ENCODE measurements at regions not wholly inside any gene's neighbourhood (a gene's known extent, or its start where the extent isn't known, plus 50 kb on each side); places are given as distances from the start of the nearest gene placed in this dataset.
A peak's percentile ranks its signal among the peaks of the same experiment; 100 is the strongest.

DNA sequence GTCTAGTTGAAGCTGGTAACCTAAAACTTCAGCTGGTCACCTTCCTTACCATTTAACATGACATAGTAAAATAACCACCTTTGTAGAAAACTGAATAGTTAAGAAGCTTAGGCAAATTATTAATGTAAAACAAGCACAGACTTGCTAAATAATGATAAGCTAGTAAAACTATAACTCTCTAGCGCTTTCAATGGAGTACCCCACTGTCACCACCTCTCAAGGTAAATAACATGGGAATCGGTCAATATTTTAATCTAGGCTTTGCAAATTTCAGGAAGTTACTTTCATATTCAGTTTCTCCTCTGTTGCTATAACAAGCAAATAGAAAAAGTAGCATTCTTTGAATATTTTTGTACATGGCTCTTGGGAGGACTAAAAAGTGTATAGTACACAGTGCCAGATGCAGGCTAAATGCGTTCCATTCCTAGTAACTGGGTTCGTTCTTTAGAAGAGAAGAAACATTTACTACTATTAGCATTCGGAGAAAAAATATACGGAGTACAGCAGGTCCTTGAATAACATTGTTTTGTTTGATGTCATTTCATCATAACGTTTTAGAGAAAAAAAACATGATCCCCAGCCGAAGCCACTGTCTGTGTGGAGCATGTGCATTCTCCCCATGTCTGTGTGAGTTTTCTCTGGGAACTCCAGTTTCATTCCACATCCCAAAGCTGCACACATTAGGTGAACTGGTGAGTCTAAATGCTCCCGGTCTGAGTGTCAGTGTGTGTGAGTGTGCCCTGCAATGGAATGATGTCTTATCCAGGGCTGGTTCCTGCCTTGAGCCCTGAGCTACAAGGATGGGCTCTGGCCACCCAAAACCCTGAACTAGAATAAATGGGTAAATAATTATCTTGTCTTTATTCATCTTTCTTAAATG, 52.5 kb downstream of the EPRS1 start:
- peak; percentile 2 for DNase-seq (ENCODE audit: low read depth)
- no peak overlapping the region for H3K4me3 ChIP-seq (replicated peaks; ENCODE audit: low read depth, low read length)
- TF ChIP-seq CTCF (IDR thresholded peaks at IDR 0.05; ENCODE audit: low read length, missing control alignments), result no peak

DNA sequence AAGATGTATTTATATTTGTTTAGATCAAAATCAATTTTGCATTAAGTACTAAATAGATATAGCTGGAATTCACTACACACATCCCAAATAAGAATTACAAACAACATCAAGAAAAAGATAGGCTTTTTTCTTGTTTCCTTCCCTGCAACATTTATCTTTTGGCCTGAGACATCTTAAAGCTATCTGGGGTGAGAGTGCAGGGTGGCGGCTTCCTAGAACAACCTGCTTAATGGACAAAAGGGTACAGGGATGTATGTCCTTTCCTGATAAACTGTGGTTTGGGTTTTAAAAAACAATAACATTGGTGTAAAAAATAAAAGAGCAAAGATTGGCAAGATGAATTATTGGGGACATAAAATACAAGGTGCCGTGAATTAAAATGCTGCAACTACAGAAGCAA, 54.4 kb downstream of the EPRS1 start:
- TF ChIP-seq CTCF (IDR thresholded peaks at IDR 0.05; ENCODE audit: low read length, missing control alignments), result no peak
- H3K4me3 ChIP-seq (replicated peaks; ENCODE audit: low read depth, low read length), result no peak overlapping the region
- no peak for DNase-seq (ENCODE audit: low read depth)

DNA sequence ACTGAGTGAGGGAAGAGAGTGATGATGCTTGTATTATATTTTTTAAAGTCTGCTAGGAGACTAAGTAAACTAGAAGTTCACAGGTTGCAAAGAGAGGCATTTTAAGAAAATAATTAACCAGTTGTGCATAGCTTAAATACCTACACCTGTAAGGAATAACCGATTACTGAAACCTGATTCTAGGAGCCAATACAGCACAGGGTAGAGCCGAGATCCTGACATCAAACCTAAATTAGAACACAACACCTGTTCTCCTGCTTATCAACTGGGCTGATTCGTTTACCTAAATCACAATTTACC, 54.8 kb downstream of the EPRS1 start:
- no peak for TF ChIP-seq CTCF (IDR thresholded peaks at IDR 0.05; ENCODE audit: low read length, missing control alignments)
- no peak for DNase-seq (ENCODE audit: low read depth)
- no peak overlapping the region for H3K4me3 ChIP-seq (replicated peaks; ENCODE audit: low read depth, low read length)

DNA sequence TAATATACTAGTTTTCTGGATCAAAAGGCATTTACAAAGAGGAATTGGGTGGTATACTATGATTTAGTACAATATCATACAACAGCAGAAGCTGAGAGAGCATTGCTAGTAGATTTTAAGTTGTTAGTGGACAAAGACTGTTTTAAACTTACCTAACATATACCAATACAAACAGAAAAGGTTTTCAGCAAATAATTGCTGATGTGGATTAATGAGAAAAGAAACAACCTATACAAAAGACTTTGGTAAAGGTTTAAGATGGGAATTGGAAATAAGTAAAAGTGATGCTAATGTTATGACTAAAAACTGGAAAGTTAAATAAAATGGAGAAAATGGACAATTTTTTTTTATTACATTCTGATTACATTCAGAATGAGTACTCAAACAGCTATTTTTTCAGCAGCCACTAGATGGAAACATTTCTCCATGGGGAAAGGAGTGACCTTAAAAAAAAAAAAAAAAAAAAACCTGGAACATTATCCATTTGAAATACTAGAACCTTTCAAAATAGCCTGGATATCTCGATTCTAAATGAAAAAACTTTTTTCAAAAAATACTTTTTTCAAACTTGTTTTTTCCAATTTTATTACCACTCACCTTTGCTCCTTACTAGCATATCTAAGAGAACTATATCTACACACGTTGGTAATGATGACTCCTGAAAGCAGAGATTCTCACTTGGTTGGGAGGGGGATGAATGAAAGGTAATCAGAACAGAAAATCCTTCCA, 55.4 kb downstream of the EPRS1 start:
- peak; percentile 58 for DNase-seq (ENCODE audit: low read depth)
- TF ChIP-seq CTCF (IDR thresholded peaks at IDR 0.05; ENCODE audit: low read length, missing control alignments), result peak; percentile 66
- H3K4me3 ChIP-seq (replicated peaks; ENCODE audit: low read depth, low read length), result no peak overlapping the region

- DNase-seq (ENCODE audit: low read depth), result no peak
- no peak overlapping the region for H3K4me3 ChIP-seq (replicated peaks; ENCODE audit: low read depth, low read length)
- TF ChIP-seq CTCF (IDR thresholded peaks at IDR 0.05; ENCODE audit: low read length, missing control alignments), result no peak
Observed at GRCh38 chr1:219989766-219990165, 56.5 kb downstream of the EPRS1 start.

- TF ChIP-seq CTCF (IDR thresholded peaks at IDR 0.05; ENCODE audit: low read length, missing control alignments), result no peak
- no peak overlapping the region for H3K4me3 ChIP-seq (replicated peaks; ENCODE audit: low read depth, low read length)
- no peak for DNase-seq (ENCODE audit: low read depth)
Observed at GRCh38 chr1:219988818-219989217, 57.5 kb downstream of the EPRS1 start.
